ENCODE measurements at regions not wholly inside any gene's neighbourhood (a gene's known extent, or its start where the extent isn't known, plus 50 kb on each side); places are given as distances from the start of the nearest gene placed in this dataset.

DNA sequence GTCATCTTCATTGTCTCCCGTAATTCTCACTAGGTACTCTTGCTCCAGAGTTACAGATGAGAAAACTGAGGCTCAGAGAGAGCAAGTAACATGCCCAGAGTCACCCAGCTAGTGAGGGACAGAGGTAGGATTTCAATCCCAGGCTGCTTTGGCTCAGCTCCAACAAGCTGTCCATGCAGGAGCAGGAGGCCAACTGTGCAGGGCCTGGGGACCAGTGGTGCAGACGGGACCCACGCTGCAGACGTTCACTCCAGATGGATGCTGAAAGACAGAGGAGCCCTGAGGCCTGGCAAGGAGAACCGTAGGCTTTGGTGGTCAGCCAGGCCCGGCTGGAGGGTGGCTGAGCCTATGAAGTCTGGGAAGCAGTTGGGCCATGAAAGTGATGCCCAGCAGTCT lies 102.6 kb downstream of the MCFD2 start:
- no peak for DNase-seq (ENCODE audit: low read depth)

Data from ELR (cell line).